Endothelial cell of umbilical vein (primary cell): ENCODE measurements at regions not wholly inside any gene's neighbourhood (a gene's known extent, or its start where the extent isn't known, plus 50 kb on each side); places are given as distances from the start of the nearest gene placed in this dataset.

ENCODE experiments used
- BruUV-seq: library from RNA; stranded (reverse); fragments of 400-500 nt; replicated peaks from 2 replicates; lab custom pipeline; 2021; lab: Mats Ljungman, UMichigan
- CTCF ChIA-PET: fragments of 300-600, 350-600 bp; sonication (Branson Sonifier 250); formaldehyde crosslinking; loops from one replicate; lab custom pipeline; 2021; ENCODE audit warnings: antibody characterized with exemption, inconsistent platforms; lab: Charles Lee
- POLR2A ChIA-PET: fragments of 300-600, 350-600 bp; sonication (Branson Sonifier 250); formaldehyde crosslinking; loops from one replicate; lab custom pipeline; 2021; ENCODE audit warnings: antibody characterized with exemption, inconsistent platforms; lab: Charles Lee
- DNase-seq: peaks from one replicate; pipeline ENCODE4 v3.0.0-alpha.2; 2011; ENCODE audit warnings: low read depth, low spot score
- FAIRE-seq: peaks from 2 replicates; lab custom pipeline; 2011; peaks lifted over from hg19 to GRCh38; lab: Jason Lieb, UNC
- H2AFZ ChIP-seq: 2 replicates; pipeline ENCODE4 v1.6.0; 2012; ENCODE audit warnings: low read depth, low read length, control low read depth, inconsistent platforms
- H3K27ac ChIP-seq: 2 replicates; pipeline ENCODE4 v1.5.1; 2011; ENCODE audit warnings: low read depth, mild to moderate bottlenecking, control low read depth, low read length, moderate library complexity; ENCODE audit not compliant: insufficient read depth
- H3K27me3 ChIP-seq, 2 experiments: 2 replicates each; pipeline versions ENCODE4 v1.6.0 to v1.6.1; 2011; ENCODE audit warnings: low read length in 2 of 2, mixed read lengths in 1 of 2; ENCODE audit not compliant: control insufficient read depth in 2 of 2, insufficient read depth in 2 of 2
- H3K36me3 ChIP-seq, 2 experiments: 2 replicates in 1 of 2; 3 replicates in 1 of 2; pipeline ENCODE4 v1.5.1; 2011; ENCODE audit warnings: low read length in 2 of 2, mild to moderate bottlenecking in 1 of 2, moderate library complexity in 1 of 2; ENCODE audit not compliant: control insufficient read depth in 2 of 2, insufficient read depth in 2 of 2; ENCODE audit errors: extremely low read depth in 1 of 2
- H3K4me1 ChIP-seq: 3 replicates; pipeline ENCODE4 v1.5.1; 2011; ENCODE audit warnings: mild to moderate bottlenecking, low read length; ENCODE audit not compliant: control insufficient read depth, insufficient read depth; ENCODE audit errors: extremely low read depth
- H3K4me2 ChIP-seq: 2 replicates; pipeline ENCODE4 v1.6.1; 2011; ENCODE audit warnings: low read length, control low read depth, mixed read lengths; ENCODE audit not compliant: insufficient read depth
- H3K4me3 ChIP-seq, 3 experiments: fragments of 200-600 bp in 1 of 3; sonication (generic), shearing (Covaris generic) in 1 of 3; replicated peaks in 1 of 3; 2 replicates each; pipeline ENCODE4 v1.5.1; 2011 to 2016; ENCODE audit warnings: control low read depth in 3 of 3, low read length in 3 of 3, mild to moderate bottlenecking in 2 of 3, inconsistent platforms in 1 of 3, low read depth in 1 of 3, moderate library complexity in 1 of 3; ENCODE audit not compliant: insufficient read depth in 1 of 3
- H3K79me2 ChIP-seq: 2 replicates; pipeline ENCODE4 v1.6.0; 2012; ENCODE audit warnings: low read length, inconsistent platforms; ENCODE audit not compliant: control insufficient read depth, insufficient read depth
- H3K9ac ChIP-seq: replicated peaks from 2 replicates; pipeline ENCODE3; 2011; ENCODE audit warnings: low read length, control low read depth; ENCODE audit not compliant: insufficient read depth; ENCODE audit errors: extremely low read depth
- H3K9me1 ChIP-seq: replicated peaks from 3 replicates; pipeline ENCODE4 v1.6.0; 2011; ENCODE audit warnings: mild to moderate bottlenecking, low read length; ENCODE audit not compliant: control insufficient read depth, insufficient read depth; ENCODE audit errors: extremely low read depth
- H3K9me3 ChIP-seq: replicated peaks from 2 replicates; pipeline ENCODE4 v1.5.1; 2012; ENCODE audit warnings: low read length, inconsistent platforms; ENCODE audit not compliant: control insufficient read depth, insufficient read depth
- H4K20me1 ChIP-seq: replicated peaks from 2 replicates; pipeline ENCODE3; 2011; ENCODE audit warnings: mild to moderate bottlenecking, low read length; ENCODE audit not compliant: control insufficient read depth, insufficient read depth; ENCODE audit errors: extremely low read depth
- EZH2 ChIP-seq: IDR thresholded peaks from 2 replicates; pipeline ENCODE4 v1.6.1; 2012; ENCODE audit warnings: borderline replicate concordance, low read depth, mild to moderate bottlenecking, moderate library complexity, low read length, inconsistent platforms; ENCODE audit not compliant: severe bottlenecking
- FOS ChIP-seq: IDR thresholded peaks from 2 replicates; pipeline ENCODE4 v1.6.1; 2011; ENCODE audit warnings: mild to moderate bottlenecking, low read length, moderate library complexity, borderline replicate concordance; ENCODE audit not compliant: insufficient read depth
- GATA2 ChIP-seq: IDR thresholded peaks from 2 replicates; pipeline ENCODE4 v1.7.0; 2011; ENCODE audit warnings: low read depth, mild to moderate bottlenecking, moderate library complexity, mixed read lengths, low read length; ENCODE audit not compliant: insufficient read length, insufficient read depth
- JUN ChIP-seq: IDR thresholded peaks from 2 replicates; pipeline ENCODE4 v1.6.1; 2011; ENCODE audit warnings: borderline replicate concordance, low read depth; ENCODE audit not compliant: insufficient read length, insufficient read depth
- MYC ChIP-seq: IDR thresholded peaks from one replicate; pipeline ENCODE4 v1.6.1; 2011; ENCODE audit warnings: mild to moderate bottlenecking, low read depth, low read length
- POLR2A ChIP-seq: IDR thresholded peaks from 2 replicates; pipeline ENCODE4 v1.6.1; 2012; ENCODE audit warnings: low read depth, mild to moderate bottlenecking, control low read depth, low read length
- POLR2AphosphoS5 ChIP-seq: IDR thresholded peaks from 2 replicates; pipeline ENCODE4 v1.6.1; 2012; ENCODE audit warnings: low read depth, mild to moderate bottlenecking, control low read depth, low read length, moderate library complexity; ENCODE audit not compliant: insufficient read depth
- dilution Hi-C: fragments of 300-500 bp; cut with MboI; formaldehyde crosslinking; loops from one replicate; pipeline ENCODE4 v1.15.0; 2019; ENCODE audit warnings: low sequenced_read_pairs; ENCODE audit not compliant: extremely low pct_ligation_motif_present
- intact Hi-C: fragments of 100-400 bp; cut with micrococcal nuclease; formaldehyde crosslinking; loops from one replicate; pipeline ENCODE4 v1.10.0; 2022
- TF ChIP-seq, protein P1 (sequence below), 2 donors: IDR thresholded peaks; 1 replicate in 1 of 2; 2 replicates in 1 of 2; pipeline ENCODE4 v1.5.1; 2011; ENCODE audit warnings: low read length in 2 of 2, mild to moderate bottlenecking in 2 of 2, moderate library complexity in 2 of 2, control low read depth in 1 of 2, inconsistent platforms in 1 of 2, low read depth in 1 of 2; ENCODE audit not compliant: insufficient read depth in 1 of 2; ENCODE audit errors: extremely low read depth in 1 of 2

GRCh38 chr4:128572778-128573241, 236.7 kb upstream of the JADE1 start:
- POLR2A ChIA-PET, result interaction anchor here (0.6 kb wide), 1 partner anchor 14 kb away, joined by 3 read pairs; no protein-coding TSS in a partner anchor
- intact Hi-C loops, result loop anchor here (1.0 to 5.0 kb wide), 6 partner anchors 28 to 381 kb away; partner anchors contain the start of gene PGRMC2
- Histone ChIP-seq H3K9me3 (no peaks in the 10 kb centered on the region), H3K36me3 (no peaks in the 10 kb centered on the region), H3K4me3 (no peak overlapping the region), H3K79me2 (no peaks in the 10 kb centered on the region), H3K9ac (no peak overlapping the region), H3K27ac (peak overlapping the region; percentile 80), H3K4me1 (peaks cover 38% of the 10 kb centered on the region), H3K27me3 (no peaks in the 10 kb centered on the region), H2AFZ (peak overlapping the region; percentile 41), H4K20me1 (no peaks in the 10 kb centered on the region), H3K9me1 (no peaks in the 10 kb centered on the region), H3K4me2 (peak overlapping the region; percentile 9)
- no peak for FAIRE-seq
- no TSS peak for BruUV-seq
- TF ChIP-seq JUN (no peak), GATA2 (peak; percentile 75)
- CTCF ChIA-PET, result interaction anchor here (0.8 to 5.1 kb wide), 7 partner anchors 9 to 237 kb away, joined by 3 to 47 read pairs (median 9); partner anchors contain the start of gene JADE1
- dilution Hi-C loops, result no loop called here
- DNase-seq, result peak; percentile 80

DNA sequence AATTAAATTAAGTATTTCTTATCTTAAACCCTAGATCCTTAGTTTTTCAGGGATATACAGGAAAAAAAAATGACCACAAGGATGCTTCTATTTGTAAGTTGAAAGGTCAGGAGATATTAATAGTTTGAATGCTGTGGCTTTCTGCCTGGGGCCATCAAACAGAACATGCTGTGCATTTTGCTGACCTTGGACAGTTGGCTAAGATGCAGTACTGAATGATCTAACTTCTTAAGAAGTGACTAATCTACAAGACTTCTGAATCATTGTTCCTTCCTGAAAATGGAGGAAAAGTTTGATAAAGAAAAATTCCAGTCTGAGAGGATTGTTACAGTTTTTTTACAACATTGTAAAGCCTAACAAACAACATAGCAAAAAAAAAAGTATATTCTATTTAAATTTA, 237.8 kb upstream of the JADE1 start:
- no TSS peak for BruUV-seq
- DNase-seq (peak; percentile 95), FAIRE-seq (peak; percentile 81)
- CTCF ChIA-PET, result interaction anchor here (1.7 to 5.1 kb wide), 2 partner anchors 117 to 118 kb away, joined by 6 to 47 read pairs; no protein-coding TSS in a partner anchor
- H3K36me3 ChIP-seq, result no peaks in the 10 kb centered on the region
- H3K79me2 ChIP-seq, result no peaks in the 10 kb centered on the region
- H2AFZ ChIP-seq, result no peak overlapping the region
- peak overlapping the region; percentile 80 for H3K27ac ChIP-seq
- H4K20me1 ChIP-seq, result no peaks in the 10 kb centered on the region
- no peaks in the 10 kb centered on the region for H3K27me3 ChIP-seq
- H3K9ac ChIP-seq, result peak overlapping the region; percentile 43
- H3K4me3 ChIP-seq, result no peak overlapping the region
- H3K9me1 ChIP-seq, result no peaks in the 10 kb centered on the region
- dilution Hi-C loops (no loop called here), intact Hi-C loops (loop anchor here (1.0 to 5.0 kb wide), 9 partner anchors 12 to 379 kb away; partner anchors contain the start of gene PGRMC2)
- H3K4me2 ChIP-seq, result peak overlapping the region; percentile 45
- peaks cover 44% of the 10 kb centered on the region for H3K4me1 ChIP-seq
- POLR2A ChIA-PET, result interaction anchor here (0.5 kb wide), 1 partner anchor 18 kb away, joined by 3 read pairs; no protein-coding TSS in a partner anchor
- no peaks in the 10 kb centered on the region for H3K9me3 ChIP-seq
- peak; percentile 84 for TF ChIP-seq POLR2AphosphoS5
- no peak for TF ChIP-seq EZH2
- peak; percentile 81 for TF ChIP-seq GATA2
- TF ChIP-seq MYC, result no peak
- TF ChIP-seq, protein P1, sequence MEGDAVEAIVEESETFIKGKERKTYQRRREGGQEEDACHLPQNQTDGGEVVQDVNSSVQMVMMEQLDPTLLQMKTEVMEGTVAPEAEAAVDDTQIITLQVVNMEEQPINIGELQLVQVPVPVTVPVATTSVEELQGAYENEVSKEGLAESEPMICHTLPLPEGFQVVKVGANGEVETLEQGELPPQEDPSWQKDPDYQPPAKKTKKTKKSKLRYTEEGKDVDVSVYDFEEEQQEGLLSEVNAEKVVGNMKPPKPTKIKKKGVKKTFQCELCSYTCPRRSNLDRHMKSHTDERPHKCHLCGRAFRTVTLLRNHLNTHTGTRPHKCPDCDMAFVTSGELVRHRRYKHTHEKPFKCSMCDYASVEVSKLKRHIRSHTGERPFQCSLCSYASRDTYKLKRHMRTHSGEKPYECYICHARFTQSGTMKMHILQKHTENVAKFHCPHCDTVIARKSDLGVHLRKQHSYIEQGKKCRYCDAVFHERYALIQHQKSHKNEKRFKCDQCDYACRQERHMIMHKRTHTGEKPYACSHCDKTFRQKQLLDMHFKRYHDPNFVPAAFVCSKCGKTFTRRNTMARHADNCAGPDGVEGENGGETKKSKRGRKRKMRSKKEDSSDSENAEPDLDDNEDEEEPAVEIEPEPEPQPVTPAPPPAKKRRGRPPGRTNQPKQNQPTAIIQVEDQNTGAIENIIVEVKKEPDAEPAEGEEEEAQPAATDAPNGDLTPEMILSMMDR (IDR thresholded peaks at IDR 0.05; ENCODE audit: extremely low read depth in 1 of 2, insufficient read depth in 1 of 2, low read depth in 1 of 2, low read length in 2 of 2), result no peak
- TF ChIP-seq JUN, result peak; percentile 96
- peak; percentile 52 for TF ChIP-seq POLR2A
- peak; percentile 93 for TF ChIP-seq FOS
